ENCODE measurements at regions not wholly inside any gene's neighbourhood (a gene's known extent, or its start where the extent isn't known, plus 50 kb on each side); places are given as distances from the start of the nearest gene placed in this dataset.

GRCh38 chr3:24834442-24834841 lies 339.8 kb upstream of the THRB start:
- no peak for DNase-seq

- no peak for DNase-seq
Measured at GRCh38 chr3:24835510-24835909, 340.9 kb upstream of the THRB start.

- no peak for DNase-seq
Measured at GRCh38 chr3:24837601-24838000, 343.0 kb upstream of the THRB start.

- DNase-seq, result no peak
Measured at GRCh38 chr3:24838533-24838932, 343.9 kb upstream of the THRB start.

GRCh38 chr3:24843955-24844354 lies 349.3 kb upstream of the THRB start:
- peak in 1 of 51 donors; percentile 1 for DNase-seq

GRCh38 chr3:24845524-24846155 lies 351.0 kb upstream of the THRB start:
- no peak for DNase-seq

- DNase-seq, result no peak
Measured at GRCh38 chr3:24846286-24846860, 351.7 kb upstream of the THRB start.

- DNase-seq, result no peak
Measured at GRCh38 chr3:24850245-24850644, 355.6 kb upstream of the THRB start.

GRCh38 chr3:24853685-24854490 lies 359.2 kb upstream of the THRB start:
- no peak for DNase-seq

- no peak for DNase-seq
Measured at GRCh38 chr3:24854748-24855147, 360.1 kb upstream of the THRB start.

GRCh38 chr3:24857945-24858344 lies 363.3 kb upstream of the THRB start:
- DNase-seq, result no peak

- no peak for DNase-seq
Measured at GRCh38 chr3:24863215-24863614, 368.6 kb upstream of the THRB start.

GRCh38 chr3:24867783-24868182 lies 373.1 kb upstream of the THRB start:
- no peak for DNase-seq

- DNase-seq, result no peak
Measured at GRCh38 chr3:24881239-24881638, 386.6 kb upstream of the THRB start.

GRCh38 chr3:24886501-24886900 lies 391.9 kb upstream of the THRB start:
- no peak for DNase-seq

- DNase-seq, result no peak
Measured at GRCh38 chr3:24890012-24890411, 395.4 kb upstream of the THRB start.

GRCh38 chr3:24899373-24899772 lies 404.7 kb upstream of the THRB start:
- DNase-seq, result no peak

- DNase-seq, result no peak
Measured at GRCh38 chr3:24899901-24900603, 405.4 kb upstream of the THRB start.

GRCh38 chr3:24905266-24905665 lies 410.6 kb upstream of the THRB start:
- DNase-seq, result no peak

GRCh38 chr3:24907106-24907505 lies 412.5 kb upstream of the THRB start:
- DNase-seq, result no peak

GRCh38 chr3:24911076-24911475 lies 416.4 kb upstream of the THRB start:
- DNase-seq, result no peak

GRCh38 chr3:24915639-24916038 lies 421.0 kb upstream of the THRB start:
- DNase-seq, result no peak
